ENCODE measurements at regions not wholly inside any gene's neighbourhood (a gene's known extent, or its start where the extent isn't known, plus 50 kb on each side); places are given as distances from the start of the nearest gene placed in this dataset.

- Histone ChIP-seq H3K56ac (replicated peaks; ENCODE audit: insufficient read length, low read depth, low read length) (no peak overlapping the region), H4K5ac (ENCODE audit: insufficient read length, low read depth, low read length) (no peak overlapping the region), H3K18ac (ENCODE audit: extremely low read depth, low read length) (no peak overlapping the region), H3K4me1 (replicated peaks in 1 of 4; ENCODE audit: control insufficient read depth in 3 of 4, insufficient read depth in 4 of 4, low read length in 3 of 4) (peaks cover 0 to 3% (median 0%) of the 10 kb centered on the region in 4 experiments; a peak in 2 of 7 replicates), H3K4me2 (ENCODE audit: insufficient read depth in 1 of 2, low read depth in 2 of 2, low read length in 2 of 2) (no peak overlapping the region), H3K9ac (replicated peaks in 1 of 4; ENCODE audit: extremely low read depth in 1 of 4, low read depth in 3 of 4, low read length in 3 of 4) (no peak overlapping the region), H3K4me3 (ENCODE audit: extremely low read depth in 1 of 4, insufficient read depth in 2 of 4, low read depth in 3 of 4, low read length in 4 of 4) (no peak overlapping the region), H3K23me2 (ENCODE audit: low read depth, low read length) (no peaks in the 10 kb centered on the region), H2AK5ac (ENCODE audit: low read depth, low read length) (no peak overlapping the region), H4K8ac (ENCODE audit: extremely low read depth, insufficient read depth, low read length) (no peak overlapping the region), H3K36me3 (ENCODE audit: control insufficient read depth in 2 of 4, insufficient read depth in 4 of 4, low read length in 3 of 4) (no peaks in the 10 kb centered on the region), H3K79me1 (ENCODE audit: low read depth, low read length) (no peaks in the 10 kb centered on the region), H3K23ac (ENCODE audit: insufficient read length) (no peak overlapping the region), H2BK12ac (ENCODE audit: low read depth, low read length) (no peak overlapping the region), H2BK5ac (ENCODE audit: low read depth, low read length) (no peak overlapping the region), H3K27ac (ENCODE audit: low read depth, low read length) (no peak overlapping the region), H3K9me3 (ENCODE audit: insufficient read depth in 2 of 2, low read depth in 1 of 2, low read length in 1 of 2) (no peaks in the 10 kb centered on the region), H3K79me2 (ENCODE audit: control insufficient read depth in 1 of 2, insufficient read depth in 2 of 2, low read length in 2 of 2) (no peaks in the 10 kb centered on the region), H3K27me3 (replicated peaks in 1 of 4; ENCODE audit: control insufficient read depth in 3 of 4, extremely low read depth in 1 of 4, insufficient read depth in 3 of 4, low read length in 3 of 4) (no peaks in the 10 kb centered on the region), H3K14ac (ENCODE audit: insufficient read length) (no peak overlapping the region), H2BK15ac (ENCODE audit: low read length) (no peak overlapping the region), H2BK120ac (replicated peaks; ENCODE audit: low read depth, low read length) (no peak overlapping the region), H4K91ac (replicated peaks; ENCODE audit: insufficient read length, low read length) (no peak overlapping the region), H3K4ac (replicated peaks; ENCODE audit: insufficient read length, low read depth, low read length) (no peak overlapping the region), H4K20me1 (replicated peaks in 1 of 2; ENCODE audit: control insufficient read depth in 1 of 2, insufficient read depth in 2 of 2, low read length in 2 of 2) (no peaks in the 10 kb centered on the region), H2AFZ (ENCODE audit: low read length) (no peak overlapping the region), H2BK20ac (ENCODE audit: low read length) (no peak overlapping the region)
- no peak for DNase-seq (ENCODE audit: low read depth in 1 of 2, low spot score in 2 of 2)
- ChIA-PET CTCF (ENCODE audit: partially characterized antibody) (interaction anchor here (1.0 to 7.9 kb wide), 8 partner anchors 10 to 183 kb away, joined by 3 to 50 read pairs (median 7); partner anchors contain the start of gene SORCS3), POLR2A (ENCODE audit: partially characterized antibody) (no interaction called here)
- 90% methylated on average over 4 of the region's 4 CpGs; no CpG with 5 or more reads in 1 of the 2 experiments for WGBS, 2 experiments (ENCODE audit: extremely low coverage in 1 of 2, insufficient coverage in 1 of 2, insufficient read length in 1 of 2, insufficient replicate concordance in 2 of 2, low coverage in 1 of 2, low lambda C conversion rate in 2 of 2, missing lambda C conversion rate in 1 of 2)
- no peak for FAIRE-seq
- TF ChIP-seq CEBPB (IDR thresholded peaks at IDR 0.05; ENCODE audit: low read depth, low read length) (no peak), JUND (IDR thresholded peaks at IDR 0.05; ENCODE audit: low read length) (peak; percentile 59; the same call in 1 of the 2 replicates), RNF2 (IDR thresholded peaks at IDR 0.05; ENCODE audit: borderline replicate concordance, low read depth, low read length, missing control alignments, poor library complexity, severe bottlenecking) (no peak), CBX5 (IDR thresholded peaks at IDR 0.05; ENCODE audit: low read depth, low read length) (no peak), HDAC6 (IDR thresholded peaks at IDR 0.05; ENCODE audit: low read depth, low read length) (no peak)
These were observed 51.2 kb upstream of the SORCS3 start for GRCh38 chr10:104589871-104590270.
